Astrocyte (in vitro differentiated cells and primary cell): ENCODE measurements at regions not wholly inside any gene's neighbourhood (a gene's known extent, or its start where the extent isn't known, plus 50 kb on each side); places are given as distances from the start of the nearest gene placed in this dataset.

Experiments
- DNase-seq: peaks from one replicate; pipeline ENCODE4 v3.0.0-alpha.2; 2010; ENCODE audit warnings: low read depth
- FAIRE-seq: peaks from 2 replicates; lab custom pipeline; 2011; peaks lifted over from hg19 to GRCh38; lab: Jason Lieb, UNC
- H2AFZ ChIP-seq: 2 replicates; pipeline ENCODE4 v1.6.0; 2012; ENCODE audit warnings: low read depth, low read length, inconsistent platforms
- H3K27ac ChIP-seq: 2 replicates; pipeline ENCODE4 v1.5.1; 2011; ENCODE audit warnings: low read depth, low read length, inconsistent platforms
- H3K27me3 ChIP-seq: 2 replicates; pipeline ENCODE4 v1.6.0; 2011; ENCODE audit warnings: low read length, inconsistent platforms; ENCODE audit not compliant: insufficient read depth
- H3K36me3 ChIP-seq: 2 replicates; pipeline ENCODE4 v1.5.1; 2011; ENCODE audit warnings: low read length, inconsistent platforms; ENCODE audit not compliant: insufficient read depth
- H3K4me1 ChIP-seq: 2 replicates; pipeline ENCODE4 v1.5.1; 2011; ENCODE audit warnings: low read length, inconsistent platforms; ENCODE audit not compliant: insufficient read depth
- H3K4me2 ChIP-seq: 2 replicates; pipeline ENCODE4 v1.6.0; 2012; ENCODE audit warnings: low read length, inconsistent platforms
- H3K4me3 ChIP-seq: 2 replicates; pipeline ENCODE4 v1.5.1; 2011; ENCODE audit warnings: low read depth, mild to moderate bottlenecking, low read length, inconsistent platforms; ENCODE audit not compliant: insufficient read depth
- H3K79me2 ChIP-seq: 2 replicates; pipeline ENCODE4 v1.6.0; 2012; ENCODE audit warnings: mild to moderate bottlenecking, low read length, inconsistent platforms; ENCODE audit not compliant: insufficient read depth
- H3K9ac ChIP-seq: 2 replicates; pipeline ENCODE4 v1.6.0; 2012; ENCODE audit warnings: mild to moderate bottlenecking, low read length, inconsistent platforms
- H3K9me3 ChIP-seq: 2 replicates; pipeline ENCODE4 v1.5.1; 2012; ENCODE audit warnings: low read depth, mild to moderate bottlenecking, low read length, inconsistent platforms; ENCODE audit not compliant: insufficient read depth
- H4K20me1 ChIP-seq: 2 replicates; pipeline ENCODE4 v1.6.0; 2012; ENCODE audit warnings: low read length, inconsistent platforms; ENCODE audit not compliant: insufficient read depth
- H3K27ac Mint-ChIP-seq: one replicate; pipeline ENCODE4 v1.8.0; 2021; ENCODE audit warnings: mild to moderate bottlenecking, mixed read lengths; ENCODE audit not compliant: unreplicated experiment
- H3K27me3 Mint-ChIP-seq: one replicate; pipeline ENCODE4 v1.8.0; 2021; ENCODE audit warnings: low read depth, mixed read lengths; ENCODE audit not compliant: unreplicated experiment
- H3K36me3 Mint-ChIP-seq: one replicate; pipeline ENCODE4 v1.8.0; 2021; ENCODE audit warnings: low read depth, mixed read lengths; ENCODE audit not compliant: unreplicated experiment
- H3K4me1 Mint-ChIP-seq: one replicate; pipeline ENCODE4 v1.8.0; 2021; ENCODE audit warnings: low read depth, mixed read lengths; ENCODE audit not compliant: unreplicated experiment
- H3K4me3 Mint-ChIP-seq: one replicate; pipeline ENCODE4 v1.8.0; 2021; ENCODE audit warnings: mild to moderate bottlenecking, moderate library complexity, mixed read lengths; ENCODE audit not compliant: unreplicated experiment
- H3K9me3 Mint-ChIP-seq: one replicate; pipeline ENCODE4 v1.8.0; 2021; ENCODE audit warnings: mild to moderate bottlenecking, mixed read lengths; ENCODE audit not compliant: unreplicated experiment
- CTCF ChIP-seq: IDR thresholded peaks from 2 replicates; pipeline ENCODE4 v1.5.1; 2011; ENCODE audit warnings: low read depth, mild to moderate bottlenecking, inconsistent platforms, low read length, moderate library complexity; ENCODE audit not compliant: insufficient read depth
- EZH2 ChIP-seq: IDR thresholded peaks from 2 replicates; pipeline ENCODE4 v1.6.1; 2012; ENCODE audit warnings: mild to moderate bottlenecking, low read length, inconsistent platforms; ENCODE audit not compliant: insufficient read depth

GRCh38 chr13:104483631-104484030 lies 1417.4 kb upstream of the SLC10A2 start:
- Histone ChIP-seq H3K27ac (no peak overlapping the region), H3K9me3 (peaks cover 3% of the 10 kb centered on the region), H3K9ac (no peak overlapping the region), H3K4me1 (peaks cover 10% of the 10 kb centered on the region), H3K36me3 (no peaks in the 10 kb centered on the region), H4K20me1 (no peaks in the 10 kb centered on the region), H3K4me3 (no peak overlapping the region), H3K27me3 (no peaks in the 10 kb centered on the region), H2AFZ (no peak overlapping the region), H3K4me2 (no peak overlapping the region), H3K79me2 (no peaks in the 10 kb centered on the region)
- TF ChIP-seq CTCF (no peak), EZH2 (no peak)
- Mint-ChIP-seq H3K4me3 (no peak overlapping the region), H3K27ac (no peak overlapping the region), H3K36me3 (peaks cover 2% of the 10 kb centered on the region), H3K4me1 (no peaks in the 10 kb centered on the region), H3K27me3 (no peaks in the 10 kb centered on the region), H3K9me3 (no peaks in the 10 kb centered on the region)
- FAIRE-seq (no peak), DNase-seq (no peak)

GRCh38 chr13:104477261-104477660 lies 1411.0 kb upstream of the SLC10A2 start:
- H3K4me3 ChIP-seq, result no peak overlapping the region
- no peak overlapping the region for H2AFZ ChIP-seq
- H3K27me3 ChIP-seq, result no peaks in the 10 kb centered on the region
- no peak overlapping the region for H3K27ac ChIP-seq
- H3K9ac ChIP-seq, result no peak overlapping the region
- no peak overlapping the region for H3K27ac Mint-ChIP-seq
- H3K79me2 ChIP-seq, result no peaks in the 10 kb centered on the region
- no peaks in the 10 kb centered on the region for H3K4me1 Mint-ChIP-seq
- H3K27me3 Mint-ChIP-seq, result no peaks in the 10 kb centered on the region
- no peaks in the 10 kb centered on the region for H4K20me1 ChIP-seq
- peaks cover 3% of the 10 kb centered on the region for H3K9me3 ChIP-seq
- H3K9me3 Mint-ChIP-seq, result no peaks in the 10 kb centered on the region
- no peaks in the 10 kb centered on the region for H3K4me1 ChIP-seq
- H3K36me3 Mint-ChIP-seq, result peaks cover 2% of the 10 kb centered on the region
- FAIRE-seq, result no peak
- no peak overlapping the region for H3K4me3 Mint-ChIP-seq
- TF ChIP-seq CTCF (no peak), EZH2 (no peak)
- H3K4me2 ChIP-seq, result no peak overlapping the region
- DNase-seq, result peak; percentile 77
- no peaks in the 10 kb centered on the region for H3K36me3 ChIP-seq

- Mint-ChIP-seq H3K36me3 (no peaks in the 10 kb centered on the region), H3K27me3 (no peaks in the 10 kb centered on the region), H3K9me3 (no peaks in the 10 kb centered on the region), H3K4me1 (no peaks in the 10 kb centered on the region), H3K4me3 (no peak overlapping the region), H3K27ac (no peak overlapping the region)
- FAIRE-seq, result no peak
- Histone ChIP-seq H3K27ac (no peak overlapping the region), H3K27me3 (no peaks in the 10 kb centered on the region), H3K9me3 (peaks cover 2% of the 10 kb centered on the region), H3K79me2 (no peaks in the 10 kb centered on the region), H3K4me3 (no peak overlapping the region), H3K36me3 (no peaks in the 10 kb centered on the region), H4K20me1 (no peaks in the 10 kb centered on the region), H3K4me2 (no peak overlapping the region), H2AFZ (no peak overlapping the region), H3K9ac (no peak overlapping the region), H3K4me1 (no peaks in the 10 kb centered on the region)
- peak; percentile 19 for DNase-seq
- TF ChIP-seq EZH2 (no peak), CTCF (no peak)
Observed at GRCh38 chr13:104473936-104474335, 1407.7 kb upstream of the SLC10A2 start.
